Naive thymus-derived CD4-positive, alpha-beta T cell (primary cell): ENCODE measurements at regions not wholly inside any gene's neighbourhood (a gene's known extent, or its start where the extent isn't known, plus 50 kb on each side); places are given as distances from the start of the nearest gene placed in this dataset.

Experiments used
- ATAC-seq: fragments of 150-1000 bp; cut with Tn5 transposase; 2 replicates; pipeline ENCODE4 v1.10.0; 2021; ENCODE audit warnings: mild to moderate bottlenecking, moderate library complexity
- CTCF ChIA-PET: fragments of 350-600 bp; sonication (Branson Sonifier 250); formaldehyde crosslinking; loops from one replicate; lab custom pipeline; 2021; ENCODE audit warnings: antibody characterized with exemption; lab: Charles Lee
- POLR2A ChIA-PET: fragments of 350-600 bp; sonication (Branson Sonifier 250); formaldehyde crosslinking; loops from one replicate; lab custom pipeline; 2021; ENCODE audit warnings: antibody characterized with exemption, inconsistent platforms; lab: Charles Lee
- DNase-seq, 9 donors: peaks; one replicate each; pipeline versions ENCODE4 v3.0.0 to v3.0.0-alpha.2; 2020 to 2022; ENCODE audit warnings: mixed read lengths in 1 of 9
- H3K27ac ChIP-seq: one replicate; pipeline ENCODE4 v1.7.0; 2013; ENCODE audit warnings: mild to moderate bottlenecking, low read depth, low read length, moderate library complexity
- H3K27me3 ChIP-seq, 2 donors: one replicate each; pipeline ENCODE4 v1.7.0; 2013; ENCODE audit warnings: low read length in 2 of 2, mild to moderate bottlenecking in 2 of 2, moderate library complexity in 2 of 2; ENCODE audit not compliant: control insufficient read depth in 2 of 2, insufficient read depth in 2 of 2
- H3K36me3 ChIP-seq, 3 experiments: 1 replicate in 2 of 3; 2 replicates in 1 of 3; pipeline ENCODE4 v1.7.0; 2013; ENCODE audit warnings: low read length in 3 of 3, mild to moderate bottlenecking in 3 of 3, moderate library complexity in 1 of 3; ENCODE audit not compliant: insufficient read depth in 3 of 3, control insufficient read depth in 2 of 3
- H3K4me1 ChIP-seq, 2 donors: one replicate each; pipeline ENCODE4 v1.7.0; 2013; ENCODE audit warnings: low read length in 2 of 2, mild to moderate bottlenecking in 2 of 2, moderate library complexity in 1 of 2; ENCODE audit not compliant: control insufficient read depth in 2 of 2, insufficient read depth in 2 of 2
- H3K4me3 ChIP-seq: 2 replicates; pipeline ENCODE4 v1.7.0; 2013; ENCODE audit warnings: mild to moderate bottlenecking, low read length
- H3K9me3 ChIP-seq, 3 experiments: 1 replicate in 2 of 3; 2 replicates in 1 of 3; pipeline ENCODE4 v1.7.0; 2013; ENCODE audit warnings: low read length in 3 of 3; ENCODE audit not compliant: control insufficient read depth in 2 of 3
- H3K27ac Mint-ChIP-seq, 9 donors: one replicate each; pipeline ENCODE4 v1.8.0; 2020 to 2022; ENCODE audit warnings: mixed read lengths in 9 of 9, mild to moderate bottlenecking in 8 of 9, moderate library complexity in 5 of 9, inconsistent platforms in 2 of 9
- H3K27me3 Mint-ChIP-seq, 5 donors: one replicate each; pipeline ENCODE4 v1.8.0; 2021 to 2022; ENCODE audit warnings: mixed read lengths in 5 of 5, mild to moderate bottlenecking in 1 of 5
- H3K36me3 Mint-ChIP-seq, 5 donors: one replicate each; pipeline ENCODE4 v1.8.0; 2020 to 2022; ENCODE audit warnings: mixed read lengths in 5 of 5, mild to moderate bottlenecking in 3 of 5, inconsistent platforms in 1 of 5
- H3K4me1 Mint-ChIP-seq, 7 donors: one replicate each; pipeline ENCODE4 v1.8.0; 2020 to 2022; ENCODE audit warnings: mixed read lengths in 7 of 7, mild to moderate bottlenecking in 3 of 7, inconsistent platforms in 1 of 7
- H3K4me3 Mint-ChIP-seq, 10 donors: one replicate each; pipeline ENCODE4 v1.8.0; 2020 to 2022; ENCODE audit warnings: mild to moderate bottlenecking in 10 of 10, mixed read lengths in 10 of 10, moderate library complexity in 6 of 10, inconsistent platforms in 2 of 10
- H3K9me3 Mint-ChIP-seq, 11 donors: one replicate each; pipeline ENCODE4 v1.8.0; 2020 to 2022; ENCODE audit warnings: mixed read lengths in 11 of 11, mild to moderate bottlenecking in 4 of 11, inconsistent platforms in 1 of 11, moderate library complexity in 1 of 11
- intact Hi-C, 2 donors: fragments of 100-400 bp; cut with micrococcal nuclease; formaldehyde crosslinking; loops; one replicate each; pipeline ENCODE4 v1.15.1; 2023

DNA sequence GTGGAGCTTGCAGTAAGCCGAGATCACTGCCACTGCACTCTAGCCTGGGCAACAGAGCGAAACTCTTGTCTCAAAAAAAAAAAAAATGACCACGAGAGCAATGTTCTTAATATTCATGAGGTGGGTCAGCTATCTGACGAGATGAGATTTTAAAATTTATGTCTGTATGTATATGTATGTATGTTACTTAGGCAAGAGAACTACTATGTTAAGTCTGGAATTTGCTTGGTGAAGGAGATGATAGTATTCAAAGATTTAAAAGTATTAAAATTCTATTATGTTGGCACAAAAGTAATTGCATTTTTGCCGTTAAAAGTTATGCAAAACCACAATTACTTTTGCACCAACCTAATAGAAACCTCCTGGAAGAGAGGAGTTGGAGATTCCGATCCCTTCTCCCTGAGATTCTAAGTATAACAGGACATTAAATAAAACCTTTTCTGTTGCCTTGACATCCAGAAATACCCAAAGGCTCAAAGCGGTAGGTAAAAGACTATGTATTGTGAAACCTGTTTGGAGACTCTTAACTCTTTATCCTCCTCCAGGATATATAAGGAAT lies 114.3 kb upstream of the TNS3 start:
- intact Hi-C loops, result no loop called here
- Histone ChIP-seq H3K9me3 (peaks cover 0 to 9% (median 0%) of the 10 kb centered on the region in 3 experiments), H3K36me3 (no peaks in the 10 kb centered on the region), H3K27ac (no peak overlapping the region), H3K27me3 (no peaks in the 10 kb centered on the region), H3K4me1 (no peaks in the 10 kb centered on the region), H3K4me3 (no peak overlapping the region)
- ATAC-seq (no peak), DNase-seq (no peak)
- Mint-ChIP-seq H3K27me3 (peaks cover 0 to 5% (median 0%) of the 10 kb centered on the region in 5 donors), H3K27ac (no peak overlapping the region), H3K9me3 (peaks cover 0 to 2% (median 0%) of the 10 kb centered on the region in 11 donors), H3K36me3 (no peaks in the 10 kb centered on the region), H3K4me3 (no peak overlapping the region), H3K4me1 (no peaks in the 10 kb centered on the region)
- ChIA-PET CTCF (no interaction called here), POLR2A (no interaction called here)

DNA sequence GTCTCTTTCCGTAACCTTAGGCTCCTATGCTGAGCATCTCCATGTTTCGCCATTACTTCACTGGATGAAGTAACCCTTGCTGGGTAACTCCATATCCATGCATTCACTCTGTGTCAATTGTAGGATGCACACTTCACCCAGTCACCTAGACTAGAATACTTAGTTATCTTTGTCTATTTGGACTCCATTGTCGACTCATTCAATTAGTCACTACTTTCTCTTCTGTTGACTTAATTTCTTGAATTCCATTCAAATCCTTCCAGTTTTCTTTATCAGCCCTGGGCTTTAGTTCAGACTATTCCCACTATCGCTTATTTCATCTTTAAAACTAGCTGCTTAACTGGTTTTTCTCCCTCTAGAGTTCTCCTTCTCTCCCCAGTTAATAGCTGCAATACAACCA lies 111.3 kb upstream of the TNS3 start:
- DNase-seq (no peak), ATAC-seq (no peak)
- ChIA-PET CTCF (no interaction called here), POLR2A (no interaction called here)
- Histone ChIP-seq H3K9me3 (no peaks in the 10 kb centered on the region), H3K27me3 (no peaks in the 10 kb centered on the region), H3K27ac (no peak overlapping the region), H3K36me3 (no peaks in the 10 kb centered on the region), H3K4me1 (no peaks in the 10 kb centered on the region), H3K4me3 (no peak overlapping the region)
- Mint-ChIP-seq H3K27me3 (peaks cover 0 to 5% (median 0%) of the 10 kb centered on the region in 5 donors), H3K4me3 (no peak overlapping the region), H3K36me3 (no peaks in the 10 kb centered on the region), H3K27ac (no peak overlapping the region), H3K4me1 (no peaks in the 10 kb centered on the region), H3K9me3 (peaks cover 0 to 2% (median 0%) of the 10 kb centered on the region in 11 donors)
- intact Hi-C loops, result no loop called here

DNA sequence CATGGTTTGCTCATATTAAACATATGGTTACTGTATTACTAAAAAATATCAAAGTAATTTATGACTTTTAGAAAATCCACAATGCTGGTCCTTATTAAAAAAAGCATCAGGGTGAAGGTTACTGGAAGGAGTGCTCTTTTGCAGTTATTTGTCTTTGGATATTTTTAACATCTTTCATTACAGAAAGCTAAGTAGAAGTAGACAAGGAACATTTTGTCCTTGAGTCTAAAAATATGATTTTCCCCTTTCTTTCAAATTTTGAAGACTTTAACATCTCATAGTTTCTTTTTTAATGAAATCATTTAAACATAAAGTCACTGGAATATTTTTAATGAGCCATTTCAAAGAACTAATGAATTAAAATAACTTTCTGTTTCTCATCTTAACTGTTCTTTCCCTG lies 110.1 kb upstream of the TNS3 start:
- intact Hi-C loops, result no loop called here
- no peak overlapping the region for H3K4me3 Mint-ChIP-seq

DNA sequence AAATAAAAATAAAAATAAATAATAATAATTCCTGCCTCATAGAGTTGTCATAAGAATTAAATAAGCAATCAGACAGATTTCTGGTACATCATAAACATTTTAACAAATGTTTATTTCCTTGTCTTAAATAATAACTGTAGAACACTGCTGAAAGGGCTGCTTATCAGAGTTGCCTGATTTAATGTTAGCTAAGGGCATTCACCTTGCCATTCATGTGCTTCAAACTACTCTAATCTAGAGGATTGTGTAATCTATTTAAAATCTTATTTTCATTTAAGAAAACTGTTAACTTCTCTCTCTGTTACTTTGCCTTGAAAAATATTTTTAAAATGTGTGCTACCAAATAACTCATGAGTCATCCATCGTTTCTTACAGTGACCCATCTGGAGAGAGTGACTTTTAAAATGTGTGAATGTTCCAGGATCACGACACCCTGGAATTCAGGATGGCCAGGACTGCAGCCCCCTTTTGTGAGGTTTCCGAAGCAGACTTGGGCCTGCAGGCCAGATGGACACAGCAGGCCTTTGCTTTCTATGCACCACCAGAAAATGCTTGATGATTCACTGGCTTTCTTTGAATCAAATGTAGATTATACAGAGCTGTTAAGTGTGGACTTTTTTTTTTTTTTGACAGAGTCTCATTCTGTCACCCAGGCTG lies 109.1 kb upstream of the TNS3 start:
- H3K4me1 Mint-ChIP-seq, result no peaks in the 10 kb centered on the region
- Histone ChIP-seq H3K36me3 (no peaks in the 10 kb centered on the region), H3K27ac (no peak overlapping the region), H3K4me1 (no peaks in the 10 kb centered on the region), H3K9me3 (no peaks in the 10 kb centered on the region), H3K27me3 (no peaks in the 10 kb centered on the region), H3K4me3 (no peak overlapping the region)
- H3K9me3 Mint-ChIP-seq, result no peaks in the 10 kb centered on the region
- no peak overlapping the region for H3K27ac Mint-ChIP-seq
- ATAC-seq (no peak), DNase-seq (no peak)
- intact Hi-C loops, result no loop called here
- POLR2A ChIA-PET, result no interaction called here
- no peaks in the 10 kb centered on the region for H3K36me3 Mint-ChIP-seq
- peaks cover 0 to 5% (median 0%) of the 10 kb centered on the region in 5 donors for H3K27me3 Mint-ChIP-seq
- CTCF ChIA-PET, result no interaction called here
- no peak overlapping the region for H3K4me3 Mint-ChIP-seq

More for the DNA sequence above, 110.1 kb upstream of the TNS3 start:
- no peak overlapping the region for H3K4me3 ChIP-seq
- ChIA-PET CTCF (no interaction called here), POLR2A (no interaction called here)
- Mint-ChIP-seq H3K9me3 (peaks cover 0 to 1% (median 0%) of the 10 kb centered on the region in 11 donors), H3K27ac (no peak overlapping the region), H3K27me3 (peaks cover 0 to 5% (median 0%) of the 10 kb centered on the region in 5 donors), H3K4me1 (no peaks in the 10 kb centered on the region), H3K36me3 (no peaks in the 10 kb centered on the region)
- no peaks in the 10 kb centered on the region for H3K9me3 ChIP-seq
- ATAC-seq (no peak), DNase-seq (no peak)
- no peak overlapping the region for H3K27ac ChIP-seq
- H3K4me1 ChIP-seq, result no peaks in the 10 kb centered on the region
- H3K27me3 ChIP-seq, result no peaks in the 10 kb centered on the region
- no peaks in the 10 kb centered on the region for H3K36me3 ChIP-seq

DNA sequence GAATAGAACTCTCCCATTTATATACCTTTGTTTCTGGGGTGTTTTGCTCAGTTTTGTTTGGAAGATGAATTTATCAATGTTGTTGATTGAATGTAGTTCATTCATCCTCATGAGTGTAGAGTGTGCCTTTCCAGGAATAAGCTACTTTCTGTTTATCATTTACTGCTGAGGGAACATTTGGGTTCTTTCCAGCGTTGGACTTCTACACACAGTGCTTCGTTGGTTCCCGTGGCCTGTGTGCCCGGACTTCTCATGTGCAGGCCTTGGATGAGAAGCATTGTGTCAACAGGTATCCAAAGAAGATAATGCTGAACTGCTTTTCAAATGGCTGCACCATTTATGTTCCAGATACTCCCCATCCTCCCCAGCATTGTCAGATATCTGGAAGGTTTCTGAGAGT lies 107.6 kb upstream of the TNS3 start:
- DNase-seq (no peak), ATAC-seq (no peak)
- no peaks in the 10 kb centered on the region for H3K27me3 ChIP-seq
- ChIA-PET CTCF (no interaction called here), POLR2A (no interaction called here)
- no peak overlapping the region for H3K4me3 ChIP-seq
- intact Hi-C loops, result no loop called here
- H3K9me3 Mint-ChIP-seq, result no peaks in the 10 kb centered on the region
- no peaks in the 10 kb centered on the region for H3K4me1 ChIP-seq
- no peak overlapping the region for H3K27ac Mint-ChIP-seq
- H3K36me3 ChIP-seq, result no peaks in the 10 kb centered on the region
- no peak overlapping the region for H3K27ac ChIP-seq
- no peak overlapping the region for H3K4me3 Mint-ChIP-seq
- H3K27me3 Mint-ChIP-seq, result peaks cover 0 to 5% (median 0%) of the 10 kb centered on the region in 5 donors
- H3K4me1 Mint-ChIP-seq, result no peaks in the 10 kb centered on the region
- no peaks in the 10 kb centered on the region for H3K36me3 Mint-ChIP-seq
- no peaks in the 10 kb centered on the region for H3K9me3 ChIP-seq

DNA sequence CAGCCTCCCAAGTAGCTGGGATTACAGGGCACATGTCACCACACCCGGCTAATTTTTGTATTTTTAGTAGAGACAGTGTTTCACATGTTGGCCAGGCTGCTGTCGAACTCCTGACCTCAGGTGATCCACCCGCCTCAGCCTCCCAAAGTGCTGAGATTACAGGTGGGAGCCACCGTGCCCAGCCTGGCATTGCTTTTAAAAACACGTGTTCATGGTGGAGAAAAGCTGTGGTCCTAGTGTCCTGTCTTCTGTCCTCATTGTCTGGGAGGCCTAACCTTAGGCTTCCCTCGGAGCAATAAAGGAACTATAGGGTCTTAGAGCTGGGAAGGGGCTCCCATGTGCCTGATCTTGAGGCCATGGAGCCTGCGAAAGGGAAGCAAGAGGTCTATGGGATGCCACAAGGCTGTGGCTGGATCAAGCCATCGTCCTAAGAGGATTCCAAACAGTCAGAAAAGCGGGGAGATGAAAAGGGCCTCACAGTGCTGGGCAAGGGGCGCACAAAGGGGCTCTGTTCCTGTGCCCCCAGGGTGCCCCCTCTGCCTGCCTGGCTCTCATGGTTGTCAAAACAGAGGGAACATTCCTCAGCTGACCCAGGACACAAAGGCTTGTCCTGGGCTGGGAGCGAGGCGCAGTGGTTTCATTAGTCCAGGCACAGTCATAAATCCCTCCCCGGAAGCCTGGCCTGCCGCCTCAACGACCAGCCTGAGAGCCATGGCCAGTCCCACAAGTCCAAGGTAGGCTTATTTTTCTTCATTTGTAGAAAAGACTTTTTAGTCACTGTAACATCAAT lies 106.6 kb upstream of the TNS3 start:
- peaks cover 0 to 4% (median 0%) of the 10 kb centered on the region in 5 donors for H3K27me3 Mint-ChIP-seq
- Histone ChIP-seq H3K27me3 (no peaks in the 10 kb centered on the region), H3K4me1 (no peaks in the 10 kb centered on the region), H3K36me3 (no peaks in the 10 kb centered on the region), H3K4me3 (no peak overlapping the region), H3K27ac (no peak overlapping the region), H3K9me3 (no peaks in the 10 kb centered on the region)
- intact Hi-C loops, result no loop called here
- H3K9me3 Mint-ChIP-seq, result no peaks in the 10 kb centered on the region
- DNase-seq (no peak), ATAC-seq (no peak)
- H3K4me1 Mint-ChIP-seq, result no peaks in the 10 kb centered on the region
- POLR2A ChIA-PET, result no interaction called here
- H3K4me3 Mint-ChIP-seq, result no peak overlapping the region
- CTCF ChIA-PET, result no interaction called here
- H3K27ac Mint-ChIP-seq, result no peak overlapping the region
- no peaks in the 10 kb centered on the region for H3K36me3 Mint-ChIP-seq
